ENCODE measurements at regions not wholly inside any gene's neighbourhood (a gene's known extent, or its start where the extent isn't known, plus 50 kb on each side); places are given as distances from the start of the nearest gene placed in this dataset.

DNA sequence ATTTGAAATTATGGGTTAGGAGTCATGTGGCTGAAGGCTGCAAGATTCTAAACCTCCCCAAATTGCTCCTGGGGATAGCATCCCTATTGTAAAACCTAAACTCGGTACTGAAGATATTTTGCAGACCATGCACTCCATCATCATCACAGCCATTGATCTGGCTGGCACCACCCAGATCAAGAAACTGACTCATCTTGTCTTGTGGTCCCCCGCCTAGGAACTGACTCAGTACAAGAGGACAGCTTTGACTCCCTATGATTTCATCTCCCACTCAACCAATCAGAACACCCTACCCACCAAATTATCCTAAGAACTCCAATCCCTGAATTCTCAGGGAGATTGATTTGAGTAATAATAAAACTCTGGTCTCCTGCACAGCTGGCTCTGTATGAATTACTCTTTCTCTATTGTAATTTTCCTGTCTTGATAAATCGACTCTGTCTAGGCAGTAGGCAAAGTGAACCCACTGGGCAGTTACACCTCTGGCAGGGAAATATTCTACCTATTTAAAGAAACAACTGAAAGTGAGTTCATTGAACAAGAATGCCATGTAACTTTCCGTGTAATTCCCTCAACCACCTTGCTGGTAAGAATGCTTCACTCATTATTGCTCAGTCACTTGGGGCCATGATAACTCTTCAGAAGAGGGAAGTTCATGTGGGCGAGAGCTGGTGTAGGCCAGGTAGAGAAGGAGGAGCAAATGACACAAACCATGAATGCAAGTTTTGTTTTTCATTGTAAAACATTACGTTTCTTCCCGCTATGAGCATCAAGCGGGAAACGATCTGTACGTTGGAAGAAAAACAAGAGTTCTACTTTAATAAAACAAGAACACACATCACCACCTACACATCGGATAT lies 602.9 kb upstream of the ARID1B start:
- DNase-seq (ENCODE audit: insufficient read length, low spot score) = no peak
- FAIRE-seq = no peak

DNA sequence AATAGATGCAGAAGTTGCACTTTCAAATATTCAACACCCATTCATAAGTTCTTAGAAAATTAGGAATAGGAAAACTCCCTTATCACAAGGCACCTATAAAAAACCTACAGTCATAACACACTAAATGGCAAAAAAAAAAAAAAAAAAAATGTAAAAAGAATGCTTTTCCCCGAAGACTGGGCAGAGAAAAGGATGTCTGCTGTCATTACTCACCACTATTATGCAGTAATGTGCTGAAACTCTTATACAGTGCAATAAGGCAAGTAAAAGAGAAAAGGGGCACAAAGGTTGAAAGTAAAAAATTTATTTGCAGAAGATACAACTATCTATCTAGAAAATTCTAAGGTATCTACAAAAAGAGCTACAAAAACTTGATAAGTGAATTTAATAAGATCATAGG lies 607.8 kb upstream of the ARID1B start:
- FAIRE-seq (no peak), DNase-seq (ENCODE audit: insufficient read length, low spot score) (no peak)

DNA sequence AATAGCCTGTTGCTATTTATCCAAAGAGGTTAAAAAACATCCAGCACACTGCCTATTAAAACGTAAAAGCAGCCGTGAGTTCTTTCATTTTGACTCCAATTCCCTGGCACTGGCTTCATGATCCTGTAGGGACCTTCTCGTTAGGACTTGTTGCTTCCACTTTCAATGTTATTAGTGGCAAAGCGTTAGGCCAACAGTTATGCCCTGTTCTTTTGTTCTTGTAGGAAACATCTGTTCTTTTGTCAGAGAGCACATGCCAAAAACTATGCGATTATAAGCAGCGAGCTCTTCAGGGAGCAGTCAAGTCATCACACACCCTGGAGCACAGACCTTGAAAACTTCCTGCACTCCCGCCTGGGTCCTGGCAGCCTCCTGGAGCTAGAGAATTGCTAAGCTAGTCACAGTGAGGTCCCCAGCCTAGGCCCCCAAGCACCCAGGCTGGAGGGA lies 609.5 kb upstream of the ARID1B start:
- FAIRE-seq (no peak), DNase-seq (ENCODE audit: insufficient read length, low spot score) (no peak)

DNA sequence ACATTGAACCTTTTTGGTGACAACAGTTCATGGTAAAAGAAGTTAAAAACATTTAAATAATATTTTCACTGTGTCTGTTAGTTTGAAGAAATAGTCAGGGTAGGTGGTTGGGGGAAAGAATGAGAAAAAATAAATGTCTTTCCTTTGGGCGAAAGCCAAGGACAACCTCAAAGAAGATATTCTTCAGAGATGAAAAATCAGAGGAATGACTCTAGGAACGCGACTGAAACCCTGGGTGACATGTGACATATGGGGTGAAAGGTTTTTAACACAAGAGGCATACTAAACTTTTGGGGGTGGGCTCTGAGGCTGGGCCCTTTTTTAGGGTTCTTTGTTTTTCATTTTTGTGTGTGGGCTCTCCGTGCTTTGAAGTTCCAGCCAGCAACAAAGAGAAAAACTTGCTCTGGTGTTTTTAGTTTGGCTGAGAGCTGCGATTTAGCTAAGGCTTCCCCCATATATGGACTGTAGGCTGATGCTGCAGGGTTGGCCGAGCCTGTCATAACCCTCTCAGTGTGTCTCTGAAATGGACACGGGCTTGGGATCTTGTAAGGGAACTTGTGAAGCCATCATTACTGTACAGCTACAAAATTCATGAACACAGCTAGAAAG lies 610.1 kb upstream of the ARID1B start:
- DNase-seq (ENCODE audit: insufficient read length, low spot score) = no peak
- FAIRE-seq = no peak

DNA sequence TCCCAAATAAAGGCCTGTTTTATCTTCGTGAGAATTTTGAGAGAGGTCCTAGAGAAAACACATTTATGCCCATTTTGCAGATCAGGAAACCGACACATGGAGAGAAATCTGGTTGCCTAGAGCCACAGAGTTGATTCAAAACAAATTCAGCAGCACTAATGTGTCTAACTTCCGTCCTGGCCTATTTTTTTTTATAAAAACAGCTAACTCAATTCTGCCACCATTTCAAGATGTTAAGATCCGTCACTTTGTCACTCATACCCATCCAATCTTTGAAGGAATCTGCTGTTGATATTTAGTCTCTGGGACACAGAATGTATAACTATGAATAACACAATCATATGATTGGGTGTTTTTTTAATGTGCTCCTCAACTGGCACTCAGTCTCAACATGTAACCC lies 611.1 kb upstream of the ARID1B start:
- DNase-seq (ENCODE audit: insufficient read length, low spot score) = no peak
- no peak for FAIRE-seq

DNA sequence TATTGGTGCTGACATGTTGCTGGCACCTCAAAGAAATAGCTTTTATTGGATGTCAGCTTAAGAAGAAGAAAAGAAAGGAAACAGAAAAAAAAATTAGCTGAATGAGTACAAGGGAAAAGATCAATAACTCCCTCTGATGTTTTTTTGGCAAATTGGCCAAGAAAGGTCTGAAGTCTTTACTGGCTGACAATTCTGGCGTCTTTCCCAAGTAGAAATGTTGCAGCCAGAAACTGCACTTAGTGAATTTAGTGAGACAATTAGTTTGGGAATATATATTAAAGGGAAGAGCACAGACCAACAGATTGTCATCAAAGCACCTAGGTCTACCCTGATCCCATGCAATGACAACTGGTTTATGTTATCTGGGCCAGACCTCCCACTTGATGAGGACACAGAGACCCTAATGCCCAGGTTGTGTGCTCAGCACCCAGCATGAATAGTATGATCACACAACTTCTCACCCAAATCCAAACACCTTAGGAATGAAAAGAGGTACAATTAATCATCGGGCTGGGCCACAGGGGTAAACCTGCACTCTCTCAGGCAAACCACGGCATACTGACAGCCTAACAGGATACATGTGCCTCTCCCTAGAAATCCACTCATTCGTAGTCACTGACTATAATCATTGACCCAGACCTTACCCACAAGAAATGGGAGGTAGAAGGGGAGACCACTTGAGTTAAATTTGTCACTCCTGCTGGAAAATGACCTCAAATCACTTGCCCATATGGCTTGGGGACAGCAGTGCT lies 612.3 kb upstream of the ARID1B start:
- DNase-seq (ENCODE audit: insufficient read length, low spot score) = no peak
- no peak for FAIRE-seq

DNA sequence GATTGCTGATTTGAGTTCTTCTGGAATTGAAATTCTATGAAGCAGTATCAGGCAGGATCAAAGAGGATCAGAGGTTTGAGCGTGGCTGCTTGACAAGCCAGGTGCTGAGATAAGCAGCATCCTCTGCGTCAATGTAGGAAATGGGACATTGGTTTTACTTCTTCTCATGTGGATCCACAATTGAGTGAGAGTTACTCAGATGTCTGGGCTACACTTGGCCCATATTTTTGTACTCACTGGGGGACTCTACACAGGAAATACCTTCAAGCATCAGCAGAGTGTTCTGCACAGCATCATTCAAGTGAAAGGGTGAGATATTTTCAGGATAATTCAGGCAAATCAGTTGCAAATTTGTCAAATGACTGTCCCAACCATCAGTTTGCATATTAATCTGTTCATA lies 613.9 kb upstream of the ARID1B start:
- DNase-seq (ENCODE audit: insufficient read length, low spot score) (no peak), FAIRE-seq (no peak)

DNA sequence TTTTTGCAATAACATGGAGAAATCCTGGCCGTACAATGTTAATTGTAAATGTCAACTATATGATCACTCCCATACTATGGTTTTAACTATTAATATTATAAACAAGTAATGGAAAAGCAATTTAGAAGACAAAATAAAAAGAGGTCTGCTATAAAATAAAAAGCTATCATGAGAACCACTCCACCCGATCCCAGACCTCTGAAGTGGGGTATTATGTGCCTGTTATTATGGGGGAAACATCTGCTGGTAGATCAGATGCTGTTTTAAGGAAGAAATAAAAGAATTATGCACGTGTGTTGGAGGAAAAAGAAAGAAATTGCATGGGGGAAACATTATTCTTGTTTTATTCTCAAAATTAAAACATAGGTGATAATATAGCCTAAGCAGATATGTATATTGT lies 615.7 kb upstream of the ARID1B start:
- FAIRE-seq (no peak), DNase-seq (ENCODE audit: insufficient read length, low spot score) (no peak)

DNA sequence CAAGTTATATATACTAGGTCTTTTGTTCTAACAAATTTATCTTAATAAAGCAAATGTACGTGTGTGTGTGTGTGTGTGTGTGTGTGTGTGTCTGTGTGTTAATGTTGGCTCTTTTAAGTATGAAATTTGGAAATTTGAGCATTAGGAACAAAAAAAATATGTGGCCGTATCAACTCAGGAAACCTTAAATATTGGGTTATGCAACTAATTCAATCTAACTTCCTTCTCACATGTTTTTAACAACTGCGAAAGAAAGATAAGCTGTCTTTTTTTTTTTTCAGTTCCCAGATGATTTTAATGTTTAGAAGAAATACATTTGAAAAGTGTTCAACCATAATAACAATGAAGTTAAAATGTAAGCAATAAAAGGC lies 616.4 kb upstream of the ARID1B start:
- no peak for DNase-seq (ENCODE audit: insufficient read length, low spot score)
- FAIRE-seq = no peak

DNA sequence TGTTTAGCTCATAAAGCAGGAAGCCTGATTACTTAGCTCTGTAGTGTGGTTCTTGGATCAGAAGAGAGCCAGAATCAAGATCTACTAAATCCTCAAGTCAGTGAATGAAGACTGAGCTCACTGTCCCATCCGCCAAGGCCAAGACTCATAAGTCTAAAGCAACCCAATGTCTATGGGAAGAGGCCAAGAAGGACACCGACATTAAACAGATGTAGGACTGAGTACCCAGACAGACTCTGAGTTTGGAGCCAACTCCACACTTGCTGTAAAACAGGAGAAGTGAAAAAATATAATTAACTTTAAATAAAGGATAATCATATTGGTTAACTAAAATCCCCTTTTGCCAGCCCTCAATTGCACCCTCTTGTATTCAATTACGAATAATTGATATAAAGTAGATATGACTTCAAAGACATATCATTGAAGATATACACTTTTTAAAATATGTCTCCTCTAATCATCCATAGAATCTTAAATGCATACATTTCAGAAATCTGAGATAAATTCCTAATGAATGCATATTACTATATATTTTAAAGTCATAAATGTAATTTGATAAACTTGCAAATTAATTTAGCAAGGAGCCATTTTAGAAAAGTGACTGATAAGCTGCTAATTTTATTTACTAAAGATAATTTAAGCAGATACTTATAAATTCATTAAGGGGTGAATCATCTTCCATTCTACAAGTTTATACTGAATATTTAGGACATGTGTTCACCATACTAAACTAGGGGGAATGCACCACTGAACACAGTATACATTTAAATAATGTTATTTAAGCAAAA lies 617.0 kb upstream of the ARID1B start:
- FAIRE-seq (no peak), DNase-seq (ENCODE audit: insufficient read length, low spot score) (no peak)

DNA sequence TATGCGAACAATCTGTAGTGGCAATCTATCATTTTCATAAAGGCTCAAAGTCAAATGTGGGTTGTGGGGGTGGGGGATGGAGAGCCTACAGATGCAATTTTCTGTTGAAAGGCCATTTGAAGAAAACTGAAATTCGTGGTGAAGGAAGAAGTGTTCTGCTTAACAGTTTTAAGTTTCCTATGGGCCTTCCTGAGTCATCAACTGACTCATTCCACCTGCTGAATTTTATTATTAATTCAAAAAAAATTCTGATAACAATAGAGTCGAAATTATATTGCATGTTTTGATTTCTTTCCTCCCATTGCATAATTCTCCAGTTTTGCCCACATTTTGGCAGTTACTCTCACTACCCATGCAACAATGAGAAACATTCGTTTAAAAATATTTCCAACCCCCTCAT lies 622.3 kb upstream of the ARID1B start:
- no peak for FAIRE-seq
- DNase-seq (ENCODE audit: insufficient read length, low spot score) = no peak

DNA sequence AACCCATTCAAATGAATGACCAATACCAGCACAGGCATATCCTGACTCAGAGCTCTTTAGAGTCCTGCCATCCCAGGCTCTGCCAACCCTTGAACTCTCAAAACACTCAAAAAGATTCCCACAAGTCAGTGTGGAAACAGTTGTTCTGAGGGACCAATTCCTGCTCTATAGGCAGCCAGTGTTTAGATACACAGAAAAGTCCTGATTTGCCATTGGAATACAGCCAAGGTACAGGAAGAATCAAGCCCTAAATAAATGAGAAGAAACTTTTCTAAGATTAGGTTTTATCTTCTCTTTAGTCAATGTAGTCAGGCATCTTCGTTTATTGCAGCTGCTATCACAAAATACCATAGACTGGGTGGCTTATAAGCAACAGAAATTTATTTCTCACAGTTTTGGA lies 626.8 kb upstream of the ARID1B start:
- FAIRE-seq = no peak
- no peak for DNase-seq (ENCODE audit: insufficient read length, low spot score)

DNA sequence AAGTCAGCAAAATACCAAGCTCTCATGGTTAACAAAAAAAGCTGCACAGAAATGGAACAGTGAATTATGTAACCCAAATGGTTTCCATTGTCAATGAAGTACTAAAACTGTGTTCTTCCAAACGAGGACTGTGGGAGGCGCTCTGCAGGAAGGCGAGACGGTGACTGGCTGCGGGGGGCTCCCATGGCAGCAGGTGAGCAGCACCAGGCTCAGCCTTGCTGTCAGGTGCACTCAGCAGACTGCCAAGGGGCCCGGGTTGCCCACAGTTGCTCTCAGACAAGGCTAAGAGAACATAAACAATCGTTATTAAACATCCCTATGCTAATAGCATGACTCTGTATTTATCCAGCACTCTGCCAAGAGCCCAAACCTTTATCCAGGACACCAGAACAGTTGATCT lies 630.3 kb upstream of the ARID1B start:
- DNase-seq (ENCODE audit: insufficient read length, low spot score) = no peak
- FAIRE-seq = no peak

DNA sequence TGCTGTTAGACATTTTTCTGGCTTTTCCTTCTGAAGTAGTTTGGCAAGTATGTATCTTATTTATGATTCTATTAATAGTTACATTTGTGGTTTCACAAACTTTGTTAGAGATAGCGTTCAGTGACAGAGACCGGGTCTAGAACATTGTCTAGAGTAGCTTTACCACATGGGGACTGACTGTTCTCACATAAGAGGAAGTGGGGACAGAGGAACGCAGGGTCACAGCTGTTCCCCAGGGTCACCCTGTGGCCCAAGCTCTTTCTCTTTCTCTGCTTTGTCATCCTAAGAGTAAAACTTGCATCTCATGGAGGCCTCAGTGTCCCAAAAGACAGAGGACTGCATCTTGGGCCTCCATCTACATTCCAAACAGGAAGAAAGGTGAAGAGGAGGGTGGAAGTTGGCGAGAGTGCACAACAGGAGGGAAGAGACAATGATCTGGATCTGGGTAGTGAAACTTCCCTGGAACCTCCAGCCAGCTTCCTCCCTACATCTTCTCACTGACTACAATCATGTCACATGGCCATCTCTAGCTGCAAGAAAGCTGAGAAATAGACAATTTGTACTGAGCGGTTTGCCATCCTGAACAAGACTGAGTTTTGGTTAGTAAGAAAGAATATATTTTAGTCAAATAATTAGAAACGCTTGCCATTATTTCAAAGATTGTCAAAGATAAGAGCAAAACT lies 645.8 kb upstream of the ARID1B start:
- FAIRE-seq (peak; percentile 21), DNase-seq (ENCODE audit: insufficient read length, low spot score) (peak; percentile 17)

DNA sequence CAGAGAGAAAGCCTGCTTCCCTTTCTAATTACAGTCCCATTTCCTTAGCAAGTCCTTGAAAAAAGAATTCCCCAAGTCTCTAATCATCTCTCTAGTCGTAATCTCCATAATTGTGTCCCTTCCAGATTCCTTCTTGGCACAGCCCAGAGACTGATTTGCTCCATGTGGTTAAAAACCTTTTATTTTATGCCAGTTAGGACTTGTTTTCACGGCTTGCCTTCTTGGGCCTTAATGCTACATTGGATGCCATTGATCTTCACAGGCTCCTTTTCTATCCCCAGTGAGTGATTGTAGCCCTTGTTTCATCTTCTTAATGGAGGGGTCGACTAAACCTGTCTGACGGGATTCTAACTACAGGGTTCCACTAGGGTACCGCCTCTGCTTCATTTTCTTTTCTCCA lies 650.6 kb upstream of the ARID1B start:
- DNase-seq (ENCODE audit: insufficient read length, low spot score) = no peak
- no peak for FAIRE-seq

DNA sequence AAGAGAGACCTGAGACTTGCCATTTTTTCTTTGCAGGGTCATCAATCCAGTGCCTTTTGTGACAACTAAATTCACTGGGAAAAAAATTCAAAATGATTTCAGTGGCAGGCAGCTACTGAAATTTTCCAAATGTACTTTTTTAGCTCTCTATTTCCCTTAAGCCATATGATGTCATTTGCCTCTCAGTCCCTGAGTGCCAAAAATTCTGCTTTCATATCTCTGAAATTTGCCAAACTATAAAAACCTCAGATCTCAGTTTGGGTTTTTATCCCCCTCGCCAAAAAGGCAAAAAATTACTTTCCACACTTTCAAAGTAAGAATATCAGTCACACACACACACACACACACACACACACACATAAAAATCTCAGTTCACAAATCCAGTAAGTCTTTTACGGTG lies 651.3 kb upstream of the ARID1B start:
- FAIRE-seq (no peak), DNase-seq (ENCODE audit: insufficient read length, low spot score) (no peak)

DNA sequence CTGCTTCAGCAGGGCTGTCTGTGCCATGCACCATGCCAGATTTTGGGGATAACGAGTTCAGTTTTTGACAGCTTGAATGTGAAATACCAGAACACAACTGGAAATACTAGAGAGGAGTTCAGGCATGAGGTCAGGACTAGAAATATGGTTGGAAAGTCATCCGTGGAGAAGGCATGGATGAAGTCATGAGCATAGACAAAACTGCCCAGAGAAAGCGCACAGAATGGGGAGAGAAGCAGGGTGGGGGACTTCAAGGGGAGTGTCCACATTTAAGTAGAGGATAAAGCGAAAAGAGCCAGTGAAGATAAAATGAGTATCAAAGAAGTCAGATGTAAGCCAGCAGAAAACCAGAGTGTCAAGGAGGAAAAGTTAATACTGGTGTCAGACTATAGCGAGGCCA lies 653.4 kb upstream of the ARID1B start:
- FAIRE-seq = no peak
- no peak for DNase-seq (ENCODE audit: insufficient read length, low spot score)

DNA sequence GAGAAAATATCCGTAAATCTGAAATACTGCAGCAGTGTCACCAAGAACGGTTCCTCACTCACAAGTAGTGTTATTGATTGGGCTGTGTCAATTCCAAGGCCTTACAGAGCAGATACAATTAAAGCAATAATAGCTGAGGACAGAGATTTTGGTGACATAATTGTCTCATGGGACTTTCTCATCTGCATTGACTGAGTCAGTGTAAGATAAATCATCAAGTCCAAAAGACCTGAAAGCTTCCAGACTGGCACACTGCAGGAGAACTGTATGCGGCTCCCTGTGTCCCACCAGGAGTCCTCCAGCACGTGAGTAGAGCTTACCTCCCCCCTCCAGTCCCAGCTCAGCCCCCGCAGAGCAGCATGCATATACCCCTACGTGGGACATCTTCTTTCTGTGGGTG lies 655.2 kb upstream of the ARID1B start:
- FAIRE-seq (no peak), DNase-seq (ENCODE audit: insufficient read length, low spot score) (no peak)

DNA sequence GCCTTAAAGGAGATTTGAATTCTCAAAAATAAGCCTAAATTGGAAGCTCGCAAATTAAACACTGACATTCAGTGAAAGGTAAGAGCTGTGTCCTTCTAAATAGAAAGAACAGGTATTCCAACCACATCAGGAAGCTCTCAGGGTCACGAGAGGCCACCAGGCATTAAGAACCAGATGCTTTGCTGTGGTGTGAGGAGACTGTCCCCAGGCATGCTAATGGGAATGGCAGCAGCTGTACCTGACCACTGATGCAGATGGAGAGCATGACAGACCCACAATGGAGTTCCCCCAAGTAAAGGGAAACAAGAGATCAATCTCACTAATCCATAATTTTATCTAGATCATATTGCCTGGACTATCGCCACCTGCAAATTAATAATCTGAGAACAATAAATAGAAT lies 658.9 kb upstream of the NOX3 start:
- DNase-seq (ENCODE audit: insufficient read length, low spot score) (no peak), FAIRE-seq (no peak)

DNA sequence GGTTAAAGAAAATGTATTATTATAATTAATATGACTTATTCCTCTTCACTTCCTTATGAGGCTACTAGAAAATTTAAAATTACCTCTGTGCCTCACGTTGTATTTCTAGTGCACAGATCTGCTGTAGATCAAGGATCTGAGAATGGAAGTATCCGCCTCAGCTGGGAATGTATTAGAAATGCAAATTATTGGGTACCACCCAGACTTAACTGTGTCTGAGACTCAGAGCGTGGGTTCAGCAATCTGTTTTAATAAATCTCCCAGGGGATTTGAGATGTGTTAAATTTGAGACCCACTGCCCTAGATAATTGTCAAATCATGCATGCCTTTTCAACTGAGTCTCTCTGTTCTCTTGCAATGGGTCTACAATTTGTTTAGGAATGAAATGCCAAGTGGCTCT lies 658.0 kb upstream of the NOX3 start:
- DNase-seq (ENCODE audit: insufficient read length, low spot score) (no peak), FAIRE-seq (no peak)

DNA sequence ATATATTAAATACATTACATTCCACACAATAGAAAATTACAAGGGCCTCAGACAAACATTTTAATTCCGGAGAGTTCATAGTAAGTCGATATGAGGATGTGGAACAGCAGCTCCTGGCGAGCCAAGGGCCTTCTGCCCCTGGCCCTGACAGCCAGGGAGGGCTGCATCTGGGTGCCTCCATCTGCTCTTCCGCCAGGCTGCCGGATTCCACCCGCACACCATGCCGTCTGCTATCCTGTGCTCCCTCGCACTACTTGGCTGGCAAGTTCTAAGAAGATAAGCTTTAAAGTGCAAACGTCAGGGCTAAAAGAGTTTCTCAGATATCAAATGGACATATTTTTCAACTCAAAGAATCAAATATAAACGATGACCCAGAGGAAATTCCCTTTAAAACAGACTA lies 656.3 kb upstream of the NOX3 start:
- FAIRE-seq = no peak
- no peak for DNase-seq (ENCODE audit: insufficient read length, low spot score)

Measured in GM19239 (cell line).